OCI-LY7 (cell line): ENCODE measurements at regions not wholly inside any gene's neighbourhood (a gene's known extent, or its start where the extent isn't known, plus 50 kb on each side); places are given as distances from the start of the nearest gene placed in this dataset.

Source experiments
- EZH2phosphoT487 ChIP-seq: fragments of 200-600 bp; sonication (generic); IDR thresholded peaks from 2 replicates; pipeline ENCODE4 v1.6.1; 2018; ENCODE audit warnings: low read depth, borderline replicate concordance, mild to moderate bottlenecking, mixed run types, antibody characterized with exemption, low read length, moderate library complexity, mixed read lengths
- TF ChIP-seq, protein P1 (sequence below): fragments of 200-600 bp; sonication (generic); conservative IDR thresholded peaks from 2 replicates; pipeline ENCODE4 v1.5.1; 2014; ENCODE audit warnings: mild to moderate bottlenecking, antibody characterized with exemption, low read length, moderate library complexity, mixed read lengths

DNA sequence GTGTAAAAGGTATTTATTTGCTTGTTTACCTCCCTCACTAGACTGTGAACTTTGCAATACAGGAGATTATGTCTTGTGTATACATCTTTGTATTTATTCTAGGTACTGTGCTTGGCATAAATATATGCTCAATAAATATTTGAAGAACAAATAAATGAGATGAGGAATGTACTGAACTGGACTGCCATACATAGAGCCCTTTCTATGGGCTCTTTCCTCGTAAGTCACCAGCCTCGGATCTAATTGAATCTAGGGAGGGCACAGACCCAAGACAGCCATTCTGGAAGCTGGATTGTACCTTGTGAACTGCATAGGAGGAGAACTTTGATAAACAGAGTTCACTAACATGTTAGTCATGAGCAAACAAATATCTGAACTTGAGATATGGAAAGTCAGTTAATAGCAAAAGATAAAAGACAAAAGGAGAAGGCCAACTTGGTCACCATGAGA, 503.9 kb downstream of the INSC start:
- TF ChIP-seq, protein P1, sequence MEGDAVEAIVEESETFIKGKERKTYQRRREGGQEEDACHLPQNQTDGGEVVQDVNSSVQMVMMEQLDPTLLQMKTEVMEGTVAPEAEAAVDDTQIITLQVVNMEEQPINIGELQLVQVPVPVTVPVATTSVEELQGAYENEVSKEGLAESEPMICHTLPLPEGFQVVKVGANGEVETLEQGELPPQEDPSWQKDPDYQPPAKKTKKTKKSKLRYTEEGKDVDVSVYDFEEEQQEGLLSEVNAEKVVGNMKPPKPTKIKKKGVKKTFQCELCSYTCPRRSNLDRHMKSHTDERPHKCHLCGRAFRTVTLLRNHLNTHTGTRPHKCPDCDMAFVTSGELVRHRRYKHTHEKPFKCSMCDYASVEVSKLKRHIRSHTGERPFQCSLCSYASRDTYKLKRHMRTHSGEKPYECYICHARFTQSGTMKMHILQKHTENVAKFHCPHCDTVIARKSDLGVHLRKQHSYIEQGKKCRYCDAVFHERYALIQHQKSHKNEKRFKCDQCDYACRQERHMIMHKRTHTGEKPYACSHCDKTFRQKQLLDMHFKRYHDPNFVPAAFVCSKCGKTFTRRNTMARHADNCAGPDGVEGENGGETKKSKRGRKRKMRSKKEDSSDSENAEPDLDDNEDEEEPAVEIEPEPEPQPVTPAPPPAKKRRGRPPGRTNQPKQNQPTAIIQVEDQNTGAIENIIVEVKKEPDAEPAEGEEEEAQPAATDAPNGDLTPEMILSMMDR, result no peak
- TF ChIP-seq EZH2phosphoT487, result no peak
